ENCODE measurements at regions not wholly inside any gene's neighbourhood (a gene's known extent, or its start where the extent isn't known, plus 50 kb on each side); places are given as distances from the start of the nearest gene placed in this dataset.

DNA sequence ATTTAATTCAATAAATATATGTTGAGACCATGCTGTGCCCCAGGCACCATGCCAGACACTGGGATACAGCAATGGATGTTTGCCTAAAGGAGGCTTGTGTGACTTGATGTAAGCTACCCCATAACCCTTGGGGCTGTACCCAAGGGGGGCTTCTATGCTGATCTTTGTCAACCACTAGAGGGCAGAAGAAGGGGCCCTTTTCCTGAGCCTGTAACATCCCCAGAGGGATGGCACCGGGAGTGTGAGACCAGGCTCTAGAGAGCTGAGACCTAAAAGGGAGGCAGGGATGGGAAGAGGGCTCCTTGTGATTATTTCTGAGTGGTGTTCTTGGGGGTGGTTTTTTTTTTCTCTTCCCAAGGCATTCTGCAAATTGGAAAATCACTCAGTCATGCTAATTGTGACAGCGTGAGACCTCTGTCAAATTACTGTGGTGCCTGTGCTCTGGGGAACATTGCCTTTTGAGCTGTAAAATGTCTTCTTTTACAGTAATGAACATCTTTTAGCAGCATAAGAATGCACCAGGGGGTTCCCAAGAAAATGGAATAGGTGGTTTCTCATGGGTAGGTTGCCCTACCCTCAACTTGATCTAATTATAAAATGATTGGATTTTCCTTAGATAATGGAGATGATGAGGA is 138.7 kb upstream of the SLC24A3 start:
- ChIA-PET POLR2A (no interaction called here), CTCF (no interaction called here)
- no peaks in the 10 kb centered on the region for H3K4me1 Mint-ChIP-seq
- H3K9me3 Mint-ChIP-seq = no peaks in the 10 kb centered on the region
- no peak overlapping the region for H3K4me3 Mint-ChIP-seq
- H3K27ac Mint-ChIP-seq = no peak overlapping the region
- H3K36me3 Mint-ChIP-seq (ENCODE audit: low read depth) = no peaks in the 10 kb centered on the region
- H3K27me3 Mint-ChIP-seq = no peaks in the 10 kb centered on the region
- no peak for DNase-seq

- POLR2A ChIA-PET = no interaction called here
- Mint-ChIP-seq H3K36me3 (ENCODE audit: low read depth) (no peaks in the 10 kb centered on the region), H3K27me3 (no peaks in the 10 kb centered on the region), H3K4me3 (no peak overlapping the region), H3K27ac (no peak overlapping the region), H3K9me3 (no peaks in the 10 kb centered on the region), H3K4me1 (no peaks in the 10 kb centered on the region)
- no peak for DNase-seq
- CTCF ChIA-PET = no interaction called here
Measured at GRCh38 chr20:19074356-19074755, 138.1 kb upstream of the SLC24A3 start.

GRCh38 chr20:19074828-19075516 is 137.5 kb upstream of the SLC24A3 start:
- H3K27me3 Mint-ChIP-seq = no peaks in the 10 kb centered on the region
- no peak overlapping the region for H3K4me3 Mint-ChIP-seq
- H3K4me1 Mint-ChIP-seq = no peaks in the 10 kb centered on the region
- H3K9me3 Mint-ChIP-seq = no peaks in the 10 kb centered on the region
- no peaks in the 10 kb centered on the region for H3K36me3 Mint-ChIP-seq (ENCODE audit: low read depth)
- CTCF ChIA-PET = no interaction called here
- no peak for DNase-seq
- POLR2A ChIA-PET = no interaction called here
- H3K27ac Mint-ChIP-seq = no peak overlapping the region

GRCh38 chr20:19077370-19078220 is 134.8 kb upstream of the SLC24A3 start:
- CTCF ChIA-PET = no interaction called here
- no peak for DNase-seq
- Mint-ChIP-seq H3K27ac (no peak overlapping the region), H3K4me3 (no peak overlapping the region), H3K27me3 (no peaks in the 10 kb centered on the region), H3K36me3 (ENCODE audit: low read depth) (no peaks in the 10 kb centered on the region), H3K4me1 (no peaks in the 10 kb centered on the region), H3K9me3 (no peaks in the 10 kb centered on the region)
- POLR2A ChIA-PET = no interaction called here

DNA sequence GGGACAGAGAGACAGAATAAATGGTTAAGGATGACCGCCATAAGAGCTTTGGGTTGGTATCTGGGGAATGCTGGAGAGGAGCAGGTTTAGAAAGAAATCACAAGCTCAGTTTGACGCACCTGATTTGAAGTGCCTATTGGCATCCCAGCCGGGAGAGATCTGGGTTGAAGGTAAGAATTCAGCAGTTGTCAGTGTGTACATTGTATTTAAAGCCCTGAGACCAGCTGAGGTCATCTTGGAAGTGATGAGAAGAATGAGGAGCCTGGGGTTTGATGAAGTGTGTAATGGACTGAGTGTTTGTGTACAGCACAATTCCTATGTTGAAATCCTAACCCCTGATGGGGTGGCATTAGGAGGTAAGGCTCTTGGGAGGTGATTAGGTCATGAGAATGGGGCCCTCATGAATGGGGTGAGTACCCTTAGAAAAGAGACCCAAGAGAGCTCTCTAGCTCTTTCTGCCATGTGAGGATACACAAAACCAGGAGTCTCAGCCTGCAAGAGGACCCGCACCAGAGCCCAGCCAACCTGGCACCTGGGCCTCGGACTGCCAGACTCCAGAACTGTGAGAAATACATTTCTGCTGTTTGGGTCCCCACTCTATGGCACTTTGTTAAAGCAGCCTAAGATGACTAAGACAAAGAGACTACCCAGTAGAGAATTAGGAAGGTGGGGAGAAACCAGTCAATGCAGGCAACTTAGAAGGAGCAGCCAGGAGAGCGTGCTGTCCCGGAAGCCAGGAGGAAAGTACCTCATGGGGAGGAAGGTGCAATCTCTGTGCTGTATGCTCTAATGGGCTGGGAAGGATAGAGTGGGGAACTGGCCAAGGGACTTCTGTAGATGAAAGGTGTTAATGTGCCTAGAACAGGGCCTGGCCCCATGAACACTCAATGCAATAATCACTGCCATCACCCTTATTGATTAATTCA is 133.7 kb upstream of the SLC24A3 start:
- CTCF ChIA-PET = no interaction called here
- no peaks in the 10 kb centered on the region for H3K27me3 Mint-ChIP-seq
- H3K4me3 Mint-ChIP-seq = no peak overlapping the region
- H3K4me1 Mint-ChIP-seq = no peaks in the 10 kb centered on the region
- POLR2A ChIA-PET = no interaction called here
- no peaks in the 10 kb centered on the region for H3K9me3 Mint-ChIP-seq
- DNase-seq = no peak
- H3K36me3 Mint-ChIP-seq (ENCODE audit: low read depth) = no peaks in the 10 kb centered on the region
- no peak overlapping the region for H3K27ac Mint-ChIP-seq

DNA sequence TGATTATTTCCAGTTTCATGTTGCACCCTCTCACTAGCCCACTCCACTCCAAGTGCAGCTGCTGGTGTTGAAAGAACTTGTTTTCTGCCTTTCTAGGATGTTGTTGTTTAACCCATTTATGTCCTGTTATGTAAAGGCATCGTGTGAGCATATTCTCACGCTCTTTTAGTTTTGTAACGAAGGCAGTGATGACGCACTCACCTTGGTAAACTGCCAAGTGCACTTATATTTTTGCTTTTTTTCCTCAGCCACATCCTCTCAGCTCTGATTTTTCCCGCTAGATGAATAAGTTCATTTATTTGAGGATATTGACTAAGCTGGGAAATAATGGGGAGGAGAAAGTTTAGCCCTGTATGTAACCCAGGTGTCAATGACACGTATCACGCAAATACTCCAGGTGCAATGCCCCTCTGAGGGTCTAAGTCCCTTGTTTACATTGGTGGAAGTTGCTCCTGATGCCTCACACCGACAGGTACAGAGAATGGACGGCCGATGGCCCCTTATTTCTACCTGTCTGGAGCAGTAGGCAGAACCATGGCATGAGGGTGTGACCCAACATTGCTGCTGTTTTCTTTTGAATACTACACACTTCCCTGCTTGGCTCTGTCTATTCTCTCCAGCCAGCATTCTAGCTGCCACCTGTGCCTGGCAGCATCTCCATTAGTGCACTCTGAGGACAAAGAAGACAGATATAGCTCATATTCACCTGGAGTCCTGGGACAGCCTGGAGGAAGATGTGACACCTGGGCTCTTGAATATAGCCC is 132.7 kb upstream of the SLC24A3 start:
- ChIA-PET CTCF (no interaction called here), POLR2A (no interaction called here)
- Mint-ChIP-seq H3K27me3 (no peaks in the 10 kb centered on the region), H3K36me3 (ENCODE audit: low read depth) (no peaks in the 10 kb centered on the region), H3K9me3 (no peaks in the 10 kb centered on the region), H3K27ac (no peak overlapping the region), H3K4me1 (no peaks in the 10 kb centered on the region), H3K4me3 (no peak overlapping the region)
- no peak for DNase-seq

DNA sequence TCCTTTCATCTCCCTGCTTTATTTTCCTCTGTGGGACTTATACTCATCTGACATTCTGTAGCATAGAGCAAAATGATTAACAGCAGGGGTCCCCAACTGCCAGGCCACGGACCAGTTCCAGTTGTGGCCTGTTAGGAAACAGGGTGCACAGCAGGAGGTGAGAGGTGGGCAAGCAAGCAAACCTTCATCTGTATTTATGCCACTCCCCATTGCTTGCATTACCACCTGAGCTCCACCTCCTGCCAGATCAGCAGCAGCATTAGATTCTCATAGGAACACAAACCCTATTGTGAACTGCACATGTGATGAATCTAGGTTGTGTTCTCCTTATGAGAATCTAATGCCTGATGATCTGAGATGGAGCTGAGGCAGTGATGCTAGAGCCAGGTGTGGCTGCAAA is 130.5 kb upstream of the SLC24A3 start:
- H3K4me3 Mint-ChIP-seq = no peak overlapping the region
- ChIA-PET CTCF (no interaction called here), POLR2A (no interaction called here)
- DNase-seq = no peak
- H3K36me3 Mint-ChIP-seq (ENCODE audit: low read depth) = no peaks in the 10 kb centered on the region
- no peak overlapping the region for H3K27ac Mint-ChIP-seq
- no peaks in the 10 kb centered on the region for H3K27me3 Mint-ChIP-seq
- no peaks in the 10 kb centered on the region for H3K4me1 Mint-ChIP-seq
- H3K9me3 Mint-ChIP-seq = no peaks in the 10 kb centered on the region

DNA sequence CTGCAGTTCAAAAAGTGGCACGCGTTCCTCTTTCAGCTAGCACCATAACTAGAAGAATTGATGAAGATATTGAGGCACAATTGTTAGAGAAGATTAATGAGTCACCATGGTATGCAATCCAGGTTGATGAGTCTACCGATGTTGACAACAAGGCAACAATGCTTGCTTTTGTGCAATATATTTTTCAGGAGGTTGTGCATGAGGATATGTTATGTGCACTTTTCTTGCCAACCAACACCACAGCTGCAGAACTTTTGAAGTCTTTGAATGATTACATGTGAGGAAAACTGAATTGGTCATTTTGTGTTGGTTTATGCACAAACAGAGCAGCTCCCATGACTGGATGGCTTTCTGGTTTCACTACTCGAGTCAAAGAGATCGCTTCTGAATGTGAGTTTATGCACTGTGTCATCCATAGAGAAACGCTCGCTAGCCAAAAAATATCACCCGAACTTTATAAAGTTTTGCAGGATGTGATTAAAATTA is 129.3 kb upstream of the SLC24A3 start:
- H3K4me3 Mint-ChIP-seq = no peak overlapping the region
- ChIA-PET POLR2A (no interaction called here), CTCF (interaction anchor here (0.6 kb wide), 1 partner anchor 1801 kb away, joined by 4 read pairs; no protein-coding TSS in a partner anchor)
- H3K4me1 Mint-ChIP-seq = no peaks in the 10 kb centered on the region
- no peak for DNase-seq
- no peaks in the 10 kb centered on the region for H3K36me3 Mint-ChIP-seq (ENCODE audit: low read depth)
- H3K27ac Mint-ChIP-seq = no peak overlapping the region
- H3K27me3 Mint-ChIP-seq = no peaks in the 10 kb centered on the region
- no peaks in the 10 kb centered on the region for H3K9me3 Mint-ChIP-seq

GRCh38 chr20:19090332-19090731 is 122.1 kb upstream of the SLC24A3 start:
- H3K9me3 Mint-ChIP-seq = no peaks in the 10 kb centered on the region
- no peak for DNase-seq
- H3K27ac Mint-ChIP-seq = no peak overlapping the region

DNA sequence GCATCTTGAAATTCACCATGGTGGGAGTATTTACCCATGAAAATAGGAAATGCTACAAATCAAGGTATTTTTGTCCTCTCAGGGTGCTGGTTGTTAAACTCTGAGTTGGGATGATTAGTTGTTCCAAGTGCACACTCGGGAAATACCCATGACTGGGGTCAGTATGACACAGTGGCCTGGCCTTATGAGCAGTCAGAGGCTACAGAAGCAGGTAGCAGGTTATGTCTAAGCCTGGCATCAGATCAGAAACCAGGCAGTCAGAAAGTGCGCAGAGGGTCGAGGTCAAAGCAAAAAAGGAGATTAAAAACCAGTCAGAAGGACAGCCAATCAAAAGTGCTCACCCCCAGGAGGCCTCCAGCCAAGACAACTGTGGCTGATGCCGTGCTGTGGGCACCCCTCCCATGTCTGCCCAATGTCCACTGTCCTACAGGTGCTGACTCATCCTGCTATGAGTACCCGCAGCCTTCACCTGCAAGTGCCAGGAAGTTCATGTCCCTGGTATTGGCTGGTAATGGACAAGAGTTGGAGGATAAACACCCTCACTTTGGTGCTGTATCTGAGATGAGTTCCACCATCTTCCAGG is 117.4 kb upstream of the SLC24A3 start:
- no peak for DNase-seq
- ChIA-PET CTCF (no interaction called here), POLR2A (no interaction called here)
- Mint-ChIP-seq H3K9me3 (no peaks in the 10 kb centered on the region), H3K27ac (no peak overlapping the region), H3K27me3 (no peaks in the 10 kb centered on the region), H3K4me3 (no peak overlapping the region), H3K4me1 (no peaks in the 10 kb centered on the region), H3K36me3 (ENCODE audit: low read depth) (no peaks in the 10 kb centered on the region)

More at GRCh38 chr20:19090332-19090731, 122.1 kb upstream of the SLC24A3 start:
- Mint-ChIP-seq H3K36me3 (ENCODE audit: low read depth) (no peaks in the 10 kb centered on the region), H3K4me3 (no peak overlapping the region), H3K4me1 (no peaks in the 10 kb centered on the region), H3K27me3 (no peaks in the 10 kb centered on the region)
- POLR2A ChIA-PET = no interaction called here
- CTCF ChIA-PET = no interaction called here

DNA sequence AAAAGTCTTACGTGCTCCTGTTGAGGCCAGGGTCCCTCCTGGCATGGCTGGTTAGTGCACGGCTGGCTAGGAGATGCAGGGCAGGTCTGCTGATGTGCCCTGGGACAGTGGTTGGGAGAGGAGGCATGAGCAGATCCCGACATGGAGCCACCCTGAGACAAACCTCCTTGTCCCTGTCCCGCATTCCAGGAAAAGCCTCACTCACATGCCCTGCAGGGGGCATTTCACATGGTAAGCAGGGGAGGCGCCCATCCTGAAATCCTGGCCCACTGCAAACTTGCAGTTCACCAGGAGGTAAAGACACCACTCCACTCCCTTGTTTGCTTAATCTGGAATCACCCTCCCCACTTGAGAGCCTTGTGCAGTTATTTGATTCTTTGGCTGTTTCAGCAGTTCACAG is 116.7 kb upstream of the SLC24A3 start:
- H3K9me3 Mint-ChIP-seq = no peaks in the 10 kb centered on the region
- no peaks in the 10 kb centered on the region for H3K4me1 Mint-ChIP-seq
- POLR2A ChIA-PET = no interaction called here
- DNase-seq = no peak
- CTCF ChIA-PET = no interaction called here
- H3K27me3 Mint-ChIP-seq = no peaks in the 10 kb centered on the region
- no peak overlapping the region for H3K27ac Mint-ChIP-seq
- no peaks in the 10 kb centered on the region for H3K36me3 Mint-ChIP-seq (ENCODE audit: low read depth)
- no peak overlapping the region for H3K4me3 Mint-ChIP-seq

- CTCF ChIA-PET = no interaction called here
- Mint-ChIP-seq H3K27ac (no peak overlapping the region), H3K4me3 (no peak overlapping the region), H3K4me1 (no peaks in the 10 kb centered on the region), H3K36me3 (ENCODE audit: low read depth) (no peaks in the 10 kb centered on the region), H3K9me3 (no peaks in the 10 kb centered on the region), H3K27me3 (no peaks in the 10 kb centered on the region)
- POLR2A ChIA-PET = no interaction called here
- DNase-seq = no peak
Measured at GRCh38 chr20:19096843-19097242, 115.6 kb upstream of the SLC24A3 start.
